ENCODE measurements at regions not wholly inside any gene's neighbourhood (a gene's known extent, or its start where the extent isn't known, plus 50 kb on each side); places are given as distances from the start of the nearest gene placed in this dataset.

- H3K27me3 ChIP-seq (ENCODE audit: low read length), result no peaks in the 10 kb centered on the region
- H3K36me3 ChIP-seq (ENCODE audit: low read depth, low read length), result no peaks in the 10 kb centered on the region
- no peaks in the 10 kb centered on the region for H3F3A ChIP-seq (ENCODE audit: low read length, unreplicated experiment)
- DNase-seq (no peak), ATAC-seq (no peak)
- BruUV-seq (replicated peaks), result no TSS peak
- H3K27ac ChIP-seq (ENCODE audit: low read length), result no peak overlapping the region
- H3K9me2 ChIP-seq (replicated peaks; ENCODE audit: low read length), result no peaks in the 10 kb centered on the region
- TF ChIP-seq, protein P1, sequence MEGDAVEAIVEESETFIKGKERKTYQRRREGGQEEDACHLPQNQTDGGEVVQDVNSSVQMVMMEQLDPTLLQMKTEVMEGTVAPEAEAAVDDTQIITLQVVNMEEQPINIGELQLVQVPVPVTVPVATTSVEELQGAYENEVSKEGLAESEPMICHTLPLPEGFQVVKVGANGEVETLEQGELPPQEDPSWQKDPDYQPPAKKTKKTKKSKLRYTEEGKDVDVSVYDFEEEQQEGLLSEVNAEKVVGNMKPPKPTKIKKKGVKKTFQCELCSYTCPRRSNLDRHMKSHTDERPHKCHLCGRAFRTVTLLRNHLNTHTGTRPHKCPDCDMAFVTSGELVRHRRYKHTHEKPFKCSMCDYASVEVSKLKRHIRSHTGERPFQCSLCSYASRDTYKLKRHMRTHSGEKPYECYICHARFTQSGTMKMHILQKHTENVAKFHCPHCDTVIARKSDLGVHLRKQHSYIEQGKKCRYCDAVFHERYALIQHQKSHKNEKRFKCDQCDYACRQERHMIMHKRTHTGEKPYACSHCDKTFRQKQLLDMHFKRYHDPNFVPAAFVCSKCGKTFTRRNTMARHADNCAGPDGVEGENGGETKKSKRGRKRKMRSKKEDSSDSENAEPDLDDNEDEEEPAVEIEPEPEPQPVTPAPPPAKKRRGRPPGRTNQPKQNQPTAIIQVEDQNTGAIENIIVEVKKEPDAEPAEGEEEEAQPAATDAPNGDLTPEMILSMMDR (conservative IDR thresholded peaks at IDR 0.05; ENCODE audit: low read depth, low read length), result no peak
- TF ChIP-seq EZH2phosphoT487 (IDR thresholded peaks at IDR 0.05; ENCODE audit: borderline replicate concordance, low read length) (no peak), EZH2 (IDR thresholded peaks at IDR 0.05; ENCODE audit: low read length, unreplicated experiment) (no peak)
- no peaks in the 10 kb centered on the region for H3K4me1 ChIP-seq (ENCODE audit: insufficient read depth, low read length)
- POLR2A ChIA-PET (ENCODE audit: unreplicated experiment), result no interaction called here
- H3K4me2 ChIP-seq (ENCODE audit: low read length), result no peak overlapping the region
- no peak overlapping the region for H3K4me3 ChIP-seq (ENCODE audit: low read length)
- H4K20me1 ChIP-seq (ENCODE audit: low read length), result no peaks in the 10 kb centered on the region
- no peak overlapping the region for H2AFZ ChIP-seq (ENCODE audit: low read length)
- no peaks in the 10 kb centered on the region for H3K9me3 ChIP-seq (ENCODE audit: low read length)
- CTCF ChIA-PET, result no interaction called here
- no peaks in the 10 kb centered on the region for H3K79me2 ChIP-seq (ENCODE audit: low read length)
- H3K9ac ChIP-seq (ENCODE audit: low read length), result no peak overlapping the region
- intact Hi-C loops (cut with micrococcal nuclease), result no loop called here
Measured at GRCh38 chr21:26284531-26284930, 114.0 kb upstream of the APP start.

- ATAC-seq, result no peak
- CTCF ChIA-PET, result no interaction called here
Measured at GRCh38 chr21:26282058-26282457, 111.5 kb upstream of the APP start.

GRCh38 chr21:26281506-26281905, 110.9 kb upstream of the APP start:
- ATAC-seq (no peak), DNase-seq (no peak)
- CTCF ChIA-PET, result no interaction called here
- Histone ChIP-seq H3K27ac (ENCODE audit: low read length) (no peak overlapping the region), H3K36me3 (ENCODE audit: low read depth, low read length) (no peaks in the 10 kb centered on the region), H3K9me2 (replicated peaks; ENCODE audit: low read length) (no peaks in the 10 kb centered on the region), H3F3A (ENCODE audit: low read length, unreplicated experiment) (no peaks in the 10 kb centered on the region), H3K27me3 (ENCODE audit: low read length) (no peaks in the 10 kb centered on the region), H3K9me3 (ENCODE audit: low read length) (no peaks in the 10 kb centered on the region), H3K4me1 (ENCODE audit: insufficient read depth, low read length) (no peaks in the 10 kb centered on the region), H3K4me2 (ENCODE audit: low read length) (no peak overlapping the region), H3K9ac (ENCODE audit: low read length) (no peak overlapping the region), H4K20me1 (ENCODE audit: low read length) (no peaks in the 10 kb centered on the region), H2AFZ (ENCODE audit: low read length) (no peak overlapping the region), H3K79me2 (ENCODE audit: low read length) (no peaks in the 10 kb centered on the region), H3K4me3 (ENCODE audit: low read length) (no peak overlapping the region)
- no TSS peak for BruUV-seq (replicated peaks)
- TF ChIP-seq EZH2phosphoT487 (IDR thresholded peaks at IDR 0.05; ENCODE audit: borderline replicate concordance, low read length) (no peak), EZH2 (IDR thresholded peaks at IDR 0.05; ENCODE audit: low read length, unreplicated experiment) (no peak)
- TF ChIP-seq, protein P1 (conservative IDR thresholded peaks at IDR 0.05; ENCODE audit: low read depth, low read length), result no peak
- POLR2A ChIA-PET (ENCODE audit: unreplicated experiment), result no interaction called here
- intact Hi-C loops (cut with micrococcal nuclease), result no loop called here

More at GRCh38 chr21:26282058-26282457, 111.5 kb upstream of the APP start:
- H3K4me1 ChIP-seq (ENCODE audit: insufficient read depth, low read length), result no peaks in the 10 kb centered on the region
- intact Hi-C loops (cut with micrococcal nuclease), result no loop called here
- TF ChIP-seq EZH2 (IDR thresholded peaks at IDR 0.05; ENCODE audit: low read length, unreplicated experiment) (no peak), EZH2phosphoT487 (IDR thresholded peaks at IDR 0.05; ENCODE audit: borderline replicate concordance, low read length) (no peak)
- no peaks in the 10 kb centered on the region for H3K9me3 ChIP-seq (ENCODE audit: low read length)
- DNase-seq, result no peak
- no peak overlapping the region for H3K9ac ChIP-seq (ENCODE audit: low read length)
- no peak overlapping the region for H3K27ac ChIP-seq (ENCODE audit: low read length)
- no peak overlapping the region for H3K4me2 ChIP-seq (ENCODE audit: low read length)
- H3K4me3 ChIP-seq (ENCODE audit: low read length), result no peak overlapping the region
- H3K79me2 ChIP-seq (ENCODE audit: low read length), result no peaks in the 10 kb centered on the region
- no TSS peak for BruUV-seq (replicated peaks)
- no peaks in the 10 kb centered on the region for H3K9me2 ChIP-seq (replicated peaks; ENCODE audit: low read length)
- H3F3A ChIP-seq (ENCODE audit: low read length, unreplicated experiment), result no peaks in the 10 kb centered on the region
- no peaks in the 10 kb centered on the region for H3K36me3 ChIP-seq (ENCODE audit: low read depth, low read length)
- no peak overlapping the region for H2AFZ ChIP-seq (ENCODE audit: low read length)
- H4K20me1 ChIP-seq (ENCODE audit: low read length), result no peaks in the 10 kb centered on the region
- POLR2A ChIA-PET (ENCODE audit: unreplicated experiment), result no interaction called here
- no peaks in the 10 kb centered on the region for H3K27me3 ChIP-seq (ENCODE audit: low read length)
